GM12865 (cell line): ENCODE measurements at regions not wholly inside any gene's neighbourhood (a gene's known extent, or its start where the extent isn't known, plus 50 kb on each side); places are given as distances from the start of the nearest gene placed in this dataset.
"Not testable (repeated sequence)": the region's sequence is repeated elsewhere in the genome, so short reads cannot be mapped to it uniquely, and the experiment has no call there.

Experiments
- DNase-seq: peaks from one replicate; pipeline ENCODE4 v3.0.0; 2010; ENCODE audit warnings: low read depth
- H3K4me3 ChIP-seq: 2 replicates; pipeline ENCODE4 v1.5.1; 2011; ENCODE audit warnings: mild to moderate bottlenecking, low read depth, low read length, control low read depth
- CTCF ChIP-seq: IDR thresholded peaks from 2 replicates; pipeline ENCODE4 v1.5.1; 2011; ENCODE audit warnings: low read length, control low read depth, low read depth, inconsistent platforms; ENCODE audit not compliant: insufficient read depth; ENCODE audit errors: missing control alignments

- TF ChIP-seq CTCF = no peak
- no peak overlapping the region for H3K4me3 ChIP-seq
- DNase-seq = no peak
These were observed 490.8 kb downstream of the RAPGEF2 start for GRCh38 chr4:159593681-159594080.

GRCh38 chr4:159594576-159594975, 491.7 kb downstream of the RAPGEF2 start:
- no peak for TF ChIP-seq CTCF
- H3K4me3 ChIP-seq = no peak overlapping the region
- no peak for DNase-seq

- not testable (repeated sequence) for H3K4me3 ChIP-seq, DNase-seq
These were observed 492.2 kb downstream of the RAPGEF2 start for GRCh38 chr4:159595101-159595500.

- no peak overlapping the region for H3K4me3 ChIP-seq
- no peak for DNase-seq
- no peak for TF ChIP-seq CTCF
These were observed 495.7 kb downstream of the RAPGEF2 start for GRCh38 chr4:159598602-159599001.

- no peak overlapping the region for H3K4me3 ChIP-seq
- no peak for DNase-seq
- TF ChIP-seq CTCF = no peak
These were observed 497.2 kb downstream of the RAPGEF2 start for GRCh38 chr4:159600061-159600460.

- TF ChIP-seq CTCF = no peak
- DNase-seq = no peak
- H3K4me3 ChIP-seq = no peak overlapping the region
These were observed 501.9 kb downstream of the RAPGEF2 start for GRCh38 chr4:159604781-159605180.

- H3K4me3 ChIP-seq = no peak overlapping the region
- no peak for DNase-seq
- TF ChIP-seq CTCF = no peak
These were observed 504.0 kb downstream of the RAPGEF2 start for GRCh38 chr4:159606835-159607234.
